ENCODE measurements at regions not wholly inside any gene's neighbourhood (a gene's known extent, or its start where the extent isn't known, plus 50 kb on each side); places are given as distances from the start of the nearest gene placed in this dataset.
"Not testable (repeated sequence)": the region's sequence is repeated elsewhere in the genome, so short reads cannot be mapped to it uniquely, and the experiment has no call there.

GRCh38 chr4:148651991-148652390, 209.8 kb upstream of the NR3C2 start:
- DNase-seq (ENCODE audit: low spot score) = no peak
- intact Hi-C loops (cut with DNase I) = no loop called here
- ATAC-seq = no peak

DNA sequence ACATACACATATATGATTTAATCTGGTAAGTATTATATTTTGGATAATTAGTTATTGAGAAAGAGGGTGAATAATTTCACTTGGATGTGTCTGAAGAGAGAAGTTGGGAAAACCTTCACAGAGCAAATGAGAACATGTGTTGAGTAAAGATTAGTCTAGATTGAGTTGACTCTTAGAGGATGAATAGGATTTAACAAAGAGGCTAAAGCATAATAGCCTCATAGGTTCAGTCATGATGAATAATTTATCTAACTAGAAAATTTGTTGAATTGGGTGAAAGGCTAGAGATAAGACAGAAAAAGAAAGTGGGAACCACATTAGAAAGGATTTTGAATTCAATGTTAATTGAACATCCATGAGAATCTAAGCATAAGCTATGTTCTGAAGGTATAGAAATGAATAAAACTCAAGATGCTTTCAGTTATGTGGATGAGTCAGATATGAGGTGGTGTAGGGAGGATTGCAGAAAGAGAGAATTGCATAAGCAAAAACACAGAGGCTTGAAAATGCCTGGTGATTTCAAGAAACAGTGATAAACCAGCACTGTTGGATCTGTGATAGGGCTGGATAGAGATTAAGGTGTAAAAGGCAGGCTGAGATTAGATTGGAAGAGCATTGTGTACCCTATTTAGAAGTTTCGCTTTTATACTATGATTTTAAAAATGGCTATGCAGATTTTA, 207.6 kb upstream of the NR3C2 start:
- intact Hi-C loops (cut with DNase I) = no loop called here

GRCh38 chr4:148643851-148644250, 201.6 kb upstream of the NR3C2 start:
- DNase-seq (ENCODE audit: low spot score) = no peak
- intact Hi-C loops (cut with DNase I) = no loop called here
- ATAC-seq = no peak

More for the DNA sequence above, 207.6 kb upstream of the NR3C2 start:
- no peak for ATAC-seq
- DNase-seq (ENCODE audit: low spot score) = no peak

- ATAC-seq (no peak), DNase-seq (ENCODE audit: low spot score) (no peak)
- intact Hi-C loops (cut with DNase I) = no loop called here
Observed at GRCh38 chr4:148642907-148643306, 200.7 kb upstream of the NR3C2 start.

GRCh38 chr4:148638079-148638478, 195.9 kb upstream of the NR3C2 start:
- ATAC-seq; intact Hi-C loops (cut with DNase I): not testable (repeated sequence)

DNA sequence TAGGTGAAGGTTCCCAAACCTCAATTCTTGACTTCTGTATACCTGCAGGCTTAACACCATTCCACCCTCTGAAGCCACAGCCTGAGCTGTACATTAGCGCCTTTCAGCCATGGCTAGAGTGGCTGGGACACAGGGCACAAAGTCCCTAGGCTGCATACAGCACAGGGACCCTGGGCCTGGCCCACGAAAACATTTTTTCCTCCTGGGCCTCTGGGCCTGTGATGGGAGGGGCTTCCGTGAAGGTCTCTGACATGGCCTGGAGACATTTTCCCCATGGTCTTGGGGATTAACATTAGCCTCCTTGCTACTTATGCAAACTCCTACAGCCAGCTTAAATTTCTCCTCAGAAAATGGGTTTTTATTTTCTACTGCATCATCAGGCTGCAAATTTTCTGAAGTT, 195.2 kb upstream of the NR3C2 start:
- intact Hi-C loops (cut with DNase I); DNase-seq (ENCODE audit: low spot score); ATAC-seq: not testable (repeated sequence)

More at GRCh38 chr4:148638079-148638478, 195.9 kb upstream of the NR3C2 start:
- DNase-seq (ENCODE audit: low spot score) = not testable (repeated sequence)

DNA sequence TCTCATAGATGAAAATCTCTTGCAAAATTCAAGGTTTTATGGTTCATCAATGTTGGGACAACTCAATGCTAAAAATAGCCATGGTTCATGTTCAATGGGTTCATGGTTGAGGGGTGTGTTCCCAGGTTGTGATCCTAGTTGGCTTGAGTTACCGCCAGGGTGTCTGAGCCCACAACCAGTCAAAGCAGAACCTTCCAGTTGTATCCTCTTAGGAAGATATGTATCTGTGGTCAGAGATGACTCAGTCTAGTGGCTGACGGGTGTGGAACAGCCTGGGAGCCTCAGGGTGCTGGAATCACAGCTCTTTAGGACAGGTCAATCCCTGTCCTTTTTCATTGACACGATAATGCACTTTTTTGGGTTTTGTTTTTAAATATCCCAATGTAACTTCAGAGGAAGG, 192.3 kb upstream of the NR3C2 start:
- intact Hi-C loops (cut with DNase I) = no loop called here
- ATAC-seq (peak; percentile 28), DNase-seq (ENCODE audit: low spot score) (no peak)

GRCh38 chr4:148633720-148634119, 191.5 kb upstream of the NR3C2 start:
- intact Hi-C loops (cut with DNase I) = no loop called here
- DNase-seq (ENCODE audit: low spot score) = no peak
- no peak for ATAC-seq

- intact Hi-C loops (cut with DNase I) = no loop called here
- DNase-seq (ENCODE audit: low spot score) = no peak
- no peak for ATAC-seq
Observed at GRCh38 chr4:148632476-148632875, 190.3 kb upstream of the NR3C2 start.

DNA sequence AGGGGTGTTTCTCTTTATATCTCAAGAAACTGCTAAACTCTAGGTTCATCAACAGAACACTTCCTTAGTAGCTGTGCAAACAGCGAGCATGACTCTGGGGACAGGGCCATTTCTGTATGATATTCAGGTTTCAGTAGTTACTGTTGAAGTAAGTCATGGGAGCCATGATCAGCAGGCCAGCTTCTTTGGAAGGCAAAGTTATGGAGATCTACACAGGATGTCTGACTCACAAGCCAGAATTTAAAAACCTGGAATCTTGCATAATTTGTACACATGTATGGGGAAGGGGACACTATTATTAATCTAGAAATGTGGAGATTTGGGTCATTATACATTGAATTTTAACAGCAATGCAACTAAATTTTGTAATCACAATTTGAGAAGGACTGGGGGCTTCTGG, 187.8 kb upstream of the NR3C2 start:
- DNase-seq (ENCODE audit: low spot score) (no peak), ATAC-seq (no peak)
- intact Hi-C loops (cut with DNase I) = no loop called here

DNA sequence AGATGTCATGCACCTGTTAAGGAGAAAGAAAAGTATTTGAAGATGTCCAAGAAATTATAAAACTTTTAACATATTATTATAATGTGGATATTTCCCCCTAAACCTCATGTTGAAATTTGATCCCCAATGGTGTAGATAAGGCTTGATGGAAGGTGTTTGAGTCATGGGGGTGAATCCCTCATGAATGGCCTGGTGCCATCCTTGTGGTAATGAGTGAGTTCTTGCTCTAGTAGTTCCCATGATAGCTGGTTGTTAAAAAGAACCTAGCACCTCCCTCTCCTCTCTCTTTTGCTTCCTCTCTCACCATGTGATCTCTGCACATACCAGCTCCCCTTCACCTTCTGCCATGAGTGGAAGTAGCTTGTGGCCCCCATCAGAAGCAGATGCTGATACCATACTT, 176.6 kb upstream of the NR3C2 start:
- intact Hi-C loops (cut with DNase I) = no loop called here
- ATAC-seq (no peak), DNase-seq (ENCODE audit: low spot score) (no peak)

- ATAC-seq = no peak
- no peak for DNase-seq (ENCODE audit: low spot score)
- intact Hi-C loops (cut with DNase I) = no loop called here
Observed at GRCh38 chr4:148608968-148609367, 166.8 kb upstream of the NR3C2 start.

DNA sequence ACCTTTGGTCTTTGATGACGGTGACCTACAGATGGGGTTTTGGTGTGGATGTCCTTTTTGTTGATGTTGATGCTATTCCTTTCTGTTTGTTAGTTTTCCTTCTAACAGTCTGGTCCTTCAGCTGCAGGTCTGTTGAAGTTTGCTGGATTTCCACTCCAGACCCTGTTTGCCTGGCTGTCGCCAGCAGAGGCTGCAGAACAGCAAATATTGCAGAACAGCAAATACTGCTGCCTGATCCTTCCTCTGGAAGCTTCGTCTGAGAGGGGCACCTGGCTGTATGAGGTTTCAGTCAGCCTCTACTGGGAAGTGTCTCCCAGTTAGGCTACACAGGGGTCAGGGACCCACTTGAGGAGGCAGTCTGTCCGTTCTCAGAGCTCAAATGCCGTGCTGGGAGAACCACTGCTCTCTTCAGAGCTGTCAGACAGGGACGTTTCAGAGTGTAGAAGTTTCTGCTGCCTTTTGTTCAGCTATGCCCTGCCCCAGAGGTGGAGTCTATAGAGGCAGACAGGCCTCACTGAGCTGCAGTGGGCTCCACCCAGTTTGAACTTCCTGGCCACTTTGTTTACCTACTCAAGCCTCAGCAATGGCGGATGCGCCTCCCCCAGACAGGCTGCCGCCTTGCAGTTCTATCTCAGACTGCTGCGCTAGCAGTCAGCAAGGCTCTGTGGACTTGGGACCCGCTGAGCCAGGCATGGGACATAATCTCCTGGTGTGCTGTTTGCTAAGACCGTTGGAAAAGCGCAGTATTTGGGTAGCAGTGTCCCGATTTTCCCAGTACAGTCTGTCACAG, 156.4 kb upstream of the NR3C2 start:
- ATAC-seq; DNase-seq (ENCODE audit: low spot score); intact Hi-C loops (cut with DNase I): not testable (repeated sequence)

DNA sequence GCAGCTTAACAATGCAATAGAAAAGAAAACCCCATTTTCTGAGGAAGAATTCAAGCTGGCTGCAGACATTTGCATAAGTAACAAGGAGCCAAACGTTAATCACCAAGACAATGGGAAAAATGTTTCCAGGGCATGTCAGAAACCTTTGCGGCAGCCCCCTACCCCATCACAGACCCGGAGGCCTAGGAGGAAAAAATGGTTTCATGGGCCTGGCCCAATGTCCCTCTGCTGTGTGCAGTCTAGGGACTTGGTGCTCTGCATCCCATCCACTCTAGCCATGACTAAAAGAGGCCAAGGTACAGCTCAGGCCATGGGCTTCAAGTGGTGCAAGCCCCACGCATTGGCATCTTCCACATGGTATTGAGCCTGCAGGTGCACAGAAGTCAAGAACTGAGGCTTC, 147.0 kb upstream of the NR3C2 start:
- DNase-seq (ENCODE audit: low spot score) = no peak
- no peak for ATAC-seq
- intact Hi-C loops (cut with DNase I) = no loop called here

GRCh38 chr4:148575577-148575976, 133.4 kb upstream of the NR3C2 start:
- intact Hi-C loops (cut with DNase I) = no loop called here
- no peak for DNase-seq (ENCODE audit: low spot score)
- no peak for ATAC-seq

DNA sequence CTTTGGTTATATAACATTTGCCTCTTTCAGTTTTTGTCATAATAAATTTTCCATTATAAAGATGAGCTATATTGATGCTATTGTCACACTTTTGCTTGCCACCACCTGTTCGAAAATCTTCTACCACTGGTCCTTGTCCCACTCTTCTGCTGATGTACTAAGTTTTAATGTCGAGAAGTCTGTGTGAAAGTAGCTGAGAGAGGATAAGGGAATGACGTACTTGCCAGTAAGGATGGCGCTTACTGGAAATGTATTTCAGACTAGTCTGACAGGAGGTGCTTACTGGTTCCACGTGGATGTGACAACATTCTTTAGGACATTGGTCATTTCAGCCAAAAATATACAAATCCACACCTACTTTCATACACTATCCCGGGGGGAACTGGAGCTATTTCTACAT, 132.7 kb upstream of the NR3C2 start:
- DNase-seq (ENCODE audit: low spot score) (no peak), ATAC-seq (no peak)
- intact Hi-C loops (cut with DNase I) = no loop called here

- intact Hi-C loops (cut with DNase I) = no loop called here
- DNase-seq (ENCODE audit: low spot score) (no peak), ATAC-seq (no peak)
Observed at GRCh38 chr4:148574502-148574901, 132.3 kb upstream of the NR3C2 start.

DNA sequence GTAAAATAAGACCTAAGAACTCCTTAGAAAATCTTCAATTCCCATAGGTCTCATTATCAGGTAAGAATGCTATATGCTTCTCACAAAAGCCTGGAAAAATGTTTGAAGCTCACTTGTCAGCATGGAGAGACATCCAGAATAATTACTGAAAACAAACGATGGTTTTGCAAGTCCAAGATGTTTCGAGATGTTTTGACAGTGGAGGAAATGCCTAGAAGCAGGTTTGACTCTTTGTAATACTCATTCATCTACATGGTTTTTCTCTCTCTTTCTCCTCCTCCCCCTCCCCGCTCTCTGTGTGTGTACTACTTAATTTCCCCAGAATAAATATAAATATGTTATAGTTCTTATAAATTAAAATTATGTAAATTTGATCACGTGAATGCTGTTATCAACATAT, 131.9 kb upstream of the NR3C2 start:
- ATAC-seq = no peak
- intact Hi-C loops (cut with DNase I) = no loop called here

DNA sequence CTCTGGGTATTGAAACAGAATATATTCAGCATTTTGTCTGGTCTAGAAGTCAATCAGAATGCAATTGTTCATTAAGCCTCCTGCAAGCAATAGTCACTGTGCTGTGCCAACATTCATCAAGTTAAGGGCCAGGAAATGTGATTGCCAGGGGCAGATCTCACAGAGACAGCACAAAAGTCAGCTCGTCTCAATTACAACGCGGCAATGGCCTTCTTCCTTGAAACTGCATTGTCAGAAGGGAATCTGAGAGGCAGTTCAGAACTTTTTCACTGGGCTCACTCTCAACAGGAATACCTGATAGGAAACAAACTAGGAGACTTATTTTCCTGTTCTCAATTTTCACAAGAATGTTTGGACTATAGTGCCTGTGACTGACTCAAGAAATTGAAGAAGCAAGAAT, 131.1 kb upstream of the NR3C2 start:
- ATAC-seq (no peak), DNase-seq (ENCODE audit: low spot score) (no peak)
- intact Hi-C loops (cut with DNase I) = no loop called here

More for the DNA sequence above, 131.9 kb upstream of the NR3C2 start:
- DNase-seq (ENCODE audit: low spot score) = no peak

DNA sequence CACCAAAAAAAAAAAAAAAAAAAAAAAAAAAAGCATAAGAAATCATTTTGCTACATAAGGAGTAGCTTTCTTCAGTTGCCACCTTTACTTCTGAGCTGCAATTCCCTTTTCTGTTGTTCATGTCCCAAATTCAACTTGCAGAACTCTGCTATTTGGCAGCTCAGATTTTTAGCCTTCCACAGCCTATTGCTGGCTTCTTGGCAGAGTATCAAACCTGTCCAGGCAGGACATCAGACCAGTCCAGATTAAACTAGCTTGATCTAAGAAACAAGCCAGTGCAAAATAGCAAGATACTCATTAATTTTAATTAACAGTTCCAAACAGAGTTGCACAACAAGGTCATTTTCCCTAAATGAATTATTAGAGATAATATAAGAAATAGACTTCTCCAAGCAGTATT, 123.6 kb upstream of the NR3C2 start:
- no peak for ATAC-seq
- DNase-seq (ENCODE audit: low spot score) = no peak
- intact Hi-C loops (cut with DNase I) = no loop called here

GRCh38 chr4:148563684-148564083, 121.5 kb upstream of the NR3C2 start:
- DNase-seq (ENCODE audit: low spot score) = no peak
- intact Hi-C loops (cut with DNase I) = no loop called here
- no peak for ATAC-seq
